Hippocampal formation (tissue), 2 donors: ENCODE measurements at regions not wholly inside any gene's neighbourhood (a gene's known extent, or its start where the extent isn't known, plus 50 kb on each side); places are given as distances from the start of the nearest gene placed in this dataset.

Source experiments
- DNase-seq, 2 donors: peaks; one replicate each; lab custom pipeline; 2025; lab: John Stamatoyannopoulos, UW

DNA sequence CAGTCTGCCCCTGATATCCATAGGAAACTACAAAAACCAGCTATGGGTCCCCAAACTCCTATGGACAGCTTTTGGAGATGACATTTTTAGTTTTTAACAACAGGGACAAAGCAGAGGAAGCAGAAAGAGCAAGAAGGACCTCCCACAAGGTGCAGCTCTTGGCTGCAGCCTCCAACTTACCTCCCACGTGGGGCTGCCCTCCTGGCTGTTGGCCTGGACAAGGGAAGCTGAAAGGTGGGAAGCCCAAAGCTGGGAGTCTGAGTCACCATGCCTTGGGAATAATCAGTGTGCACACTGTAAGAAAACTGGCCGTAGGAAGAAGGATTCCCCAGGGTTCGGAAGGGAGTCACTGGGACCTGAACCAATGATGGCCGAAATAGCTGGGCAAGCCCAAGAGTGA is 51.8 kb upstream of the PAX1 start:
- no peak for DNase-seq

DNA sequence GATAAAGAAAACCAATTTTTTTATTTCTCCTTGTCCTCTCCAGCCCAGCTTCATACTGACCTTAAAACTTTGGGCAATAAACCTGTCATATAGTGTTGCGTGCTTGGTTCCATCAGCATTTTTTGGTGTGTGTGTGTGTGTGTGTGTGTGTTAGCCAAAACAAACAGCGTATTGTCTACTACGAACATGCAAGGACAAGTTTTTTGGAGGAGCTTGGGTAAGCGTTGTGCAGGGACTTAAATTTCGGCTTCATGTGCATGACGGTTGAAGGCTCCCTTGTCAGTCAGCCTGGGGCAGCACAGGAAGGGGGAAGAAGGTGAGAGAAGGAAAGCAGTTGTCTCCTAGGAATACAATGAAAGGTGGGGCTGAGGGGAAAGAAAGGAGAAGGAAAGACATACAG is 62.0 kb upstream of the PAX1 start:
- no peak for DNase-seq

DNA sequence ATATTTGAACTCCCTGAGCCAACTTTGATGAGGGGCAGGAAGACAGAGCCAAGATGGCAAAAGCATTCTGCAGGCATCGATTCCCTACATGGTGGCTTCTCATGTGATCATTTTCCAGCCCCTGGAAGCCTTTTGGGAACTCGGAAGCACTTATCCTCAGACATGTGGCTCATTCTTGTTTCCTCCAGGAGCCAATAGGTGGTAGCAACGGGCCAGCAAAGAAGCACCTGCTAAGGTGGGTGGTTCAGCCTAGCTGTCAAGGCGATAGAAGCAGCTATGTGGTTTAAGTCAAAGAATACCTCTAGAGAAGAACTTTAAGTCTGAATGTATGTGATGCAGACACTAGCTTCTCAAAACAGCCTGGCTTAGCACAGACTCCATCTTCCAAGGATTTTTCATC is 64.9 kb upstream of the PAX1 start:
- DNase-seq: no peak

DNA sequence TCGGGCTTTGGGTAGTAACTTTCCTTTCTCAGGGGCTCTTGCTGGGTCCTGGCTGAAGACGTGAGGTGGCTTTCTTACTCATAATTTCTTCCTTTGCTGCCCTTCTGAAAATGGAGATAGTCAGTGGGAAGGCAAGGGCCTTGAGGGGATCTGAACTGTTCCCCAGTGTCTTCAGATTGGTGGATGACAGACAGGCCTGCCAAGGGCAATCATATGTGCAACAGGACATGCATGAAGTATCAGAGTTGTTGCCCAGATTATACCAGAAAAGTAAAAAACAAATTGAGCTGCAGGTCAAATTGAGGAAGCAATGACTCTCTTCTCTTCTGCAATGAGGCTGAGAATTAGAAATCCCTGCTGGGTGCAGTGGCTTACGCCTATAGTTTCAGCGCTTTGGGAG is 71.6 kb upstream of the PAX1 start:
- no peak for DNase-seq

DNA sequence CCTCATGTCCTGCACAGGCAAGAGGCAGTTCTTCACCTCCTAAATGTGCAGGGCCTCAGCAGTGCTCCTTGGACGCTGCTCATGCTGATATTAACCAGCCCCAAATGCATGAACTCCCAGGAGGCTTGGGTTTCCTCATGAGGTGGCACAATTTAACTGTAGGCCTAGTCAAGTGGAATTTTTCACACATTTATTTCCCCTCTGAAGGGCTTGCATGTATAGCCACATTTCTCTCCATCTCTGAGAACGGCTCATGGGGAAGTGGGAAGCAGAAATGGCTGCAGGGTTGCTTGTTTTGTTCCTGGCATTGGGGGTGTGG is 72.8 kb upstream of the PAX1 start:
- no peak for DNase-seq

DNA sequence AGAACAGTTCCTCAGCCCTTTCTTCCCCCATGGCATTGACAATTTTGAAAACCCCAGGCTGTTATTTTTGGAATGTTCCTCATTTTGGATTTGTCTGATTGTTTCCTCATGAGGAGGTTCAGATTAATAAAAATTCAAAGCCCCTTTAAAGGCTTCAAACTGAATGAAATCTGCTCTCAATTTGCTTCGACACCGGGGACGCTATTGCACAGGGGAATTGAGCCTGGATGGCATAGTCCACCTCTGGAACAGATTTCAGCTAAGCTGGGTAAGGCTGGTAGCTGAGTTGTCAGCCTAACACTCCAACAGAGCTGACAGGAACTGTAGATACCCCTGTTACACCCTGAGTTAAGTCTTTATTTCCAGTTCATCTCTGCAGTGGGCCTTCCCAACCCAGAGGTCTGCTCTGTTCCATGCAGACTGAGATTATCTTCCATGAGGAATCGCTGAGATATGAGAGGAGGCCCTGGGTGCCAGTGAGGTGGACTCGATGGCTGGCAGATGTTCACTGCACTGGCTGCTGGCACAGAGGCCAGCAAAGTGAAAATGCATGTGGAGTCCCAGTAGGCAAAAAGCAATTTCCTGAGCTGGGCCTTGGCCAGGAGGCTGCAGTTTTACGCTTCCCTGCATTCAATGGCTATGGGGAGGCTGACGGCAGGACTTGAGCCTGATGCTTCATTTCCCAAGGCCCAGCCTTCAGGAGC is 73.3 kb upstream of the PAX1 start:
- DNase-seq: no peak

DNA sequence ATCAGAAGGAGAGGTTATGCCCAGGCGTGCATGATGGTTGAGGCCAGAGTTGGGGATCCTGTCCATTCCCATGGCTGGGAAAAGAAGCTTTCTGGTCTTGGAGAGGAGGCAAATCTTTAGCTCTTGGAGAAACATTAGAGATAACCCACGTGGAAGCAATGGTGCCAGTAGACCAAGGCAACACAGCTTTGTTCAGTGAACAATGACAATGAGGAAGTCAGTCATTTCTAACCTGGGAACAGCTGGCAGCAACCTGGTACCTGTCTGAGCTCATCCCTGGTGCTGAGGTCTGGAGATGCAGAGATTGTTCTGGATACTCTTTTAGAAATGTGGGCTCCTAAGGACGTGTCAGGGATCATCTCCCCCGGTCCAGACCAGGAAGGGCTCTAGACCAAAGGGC is 76.7 kb upstream of the PAX1 start:
- no peak for DNase-seq

DNA sequence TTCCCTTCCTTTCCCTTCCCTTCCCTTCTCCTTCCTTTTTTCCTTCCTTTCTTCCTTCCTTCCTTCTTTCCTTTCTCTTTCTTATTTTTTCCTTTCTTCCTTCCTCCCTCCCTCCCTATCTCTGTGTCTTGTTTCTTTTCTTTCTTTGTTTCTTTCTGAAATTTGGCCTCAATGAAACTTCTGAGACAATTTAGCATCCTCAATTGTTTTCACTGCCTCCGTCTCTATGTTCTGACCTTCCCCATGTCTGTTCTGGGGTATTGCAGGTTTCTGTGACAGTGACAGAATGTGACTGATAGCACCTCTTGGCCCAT is 81.7 kb upstream of the PAX1 start:
- DNase-seq: no peak

DNA sequence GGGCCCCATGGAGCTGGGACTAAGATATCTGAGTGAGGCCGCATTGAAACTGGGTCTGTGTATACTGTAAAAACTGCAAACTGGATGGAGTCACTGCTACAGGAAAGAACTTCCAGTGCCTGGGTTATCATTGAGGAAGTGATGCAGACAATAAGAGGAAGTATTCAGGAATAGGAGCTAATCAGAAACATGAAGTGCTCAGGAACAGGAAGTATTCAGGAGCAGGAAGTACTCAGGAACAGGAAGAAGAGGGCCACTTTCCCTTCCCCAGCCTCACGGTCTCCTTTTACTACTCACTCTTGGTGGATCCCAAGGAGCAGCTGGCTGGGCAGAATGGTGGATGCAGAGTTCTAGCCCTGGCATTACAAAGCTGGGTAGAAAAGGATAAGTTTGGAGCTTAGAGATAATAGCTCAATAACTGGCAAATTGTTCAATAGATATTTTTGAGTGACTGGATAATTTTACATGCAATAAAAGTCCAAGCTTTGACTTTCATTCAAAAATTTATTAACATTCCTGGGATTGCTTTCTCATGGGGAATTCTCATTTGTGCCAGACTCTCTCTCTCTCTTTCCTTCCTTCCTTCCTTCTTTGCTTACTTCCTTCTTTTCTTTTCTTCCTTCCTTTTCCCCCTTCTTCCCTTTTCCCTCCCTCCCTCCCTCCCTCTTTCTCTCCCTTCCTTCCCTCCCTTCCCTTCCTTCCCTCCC is 82.2 kb upstream of the PAX1 start:
- no peak for DNase-seq

DNA sequence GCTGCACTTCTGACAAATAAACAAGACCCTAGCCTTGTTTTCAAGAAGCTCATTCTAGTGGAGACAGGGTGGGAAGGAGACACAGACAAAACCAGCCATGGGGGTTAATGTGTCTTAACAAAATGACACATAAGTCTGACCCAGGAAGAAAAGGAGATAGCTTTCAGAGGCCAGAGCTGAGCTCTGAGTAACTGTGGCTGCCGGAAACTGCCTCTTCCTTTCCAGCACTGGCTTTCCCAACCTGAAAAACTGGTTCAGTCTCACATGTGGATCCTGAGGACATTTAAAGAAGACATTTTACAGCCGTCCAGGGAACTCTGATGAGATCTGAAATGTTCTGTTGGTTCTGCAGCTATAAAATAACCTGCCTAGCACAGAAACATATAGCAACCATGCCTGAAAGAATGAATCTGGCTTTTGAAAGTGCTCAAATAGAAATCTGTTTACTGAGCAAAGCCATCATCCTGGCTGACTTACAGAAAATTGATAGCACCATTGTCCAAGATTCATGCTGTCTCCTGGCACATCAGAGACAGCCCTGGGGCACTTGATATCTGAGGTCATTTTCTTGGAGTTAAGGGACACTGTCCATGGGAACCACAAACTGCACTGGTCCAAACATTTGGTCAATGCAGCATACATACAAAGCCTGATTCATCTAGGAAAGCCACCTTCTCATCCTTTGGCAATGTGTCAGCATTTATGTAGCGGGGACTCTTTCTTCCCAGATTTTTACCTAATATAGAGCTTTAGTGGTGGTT is 83.2 kb upstream of the PAX1 start:
- DNase-seq: no peak

DNA sequence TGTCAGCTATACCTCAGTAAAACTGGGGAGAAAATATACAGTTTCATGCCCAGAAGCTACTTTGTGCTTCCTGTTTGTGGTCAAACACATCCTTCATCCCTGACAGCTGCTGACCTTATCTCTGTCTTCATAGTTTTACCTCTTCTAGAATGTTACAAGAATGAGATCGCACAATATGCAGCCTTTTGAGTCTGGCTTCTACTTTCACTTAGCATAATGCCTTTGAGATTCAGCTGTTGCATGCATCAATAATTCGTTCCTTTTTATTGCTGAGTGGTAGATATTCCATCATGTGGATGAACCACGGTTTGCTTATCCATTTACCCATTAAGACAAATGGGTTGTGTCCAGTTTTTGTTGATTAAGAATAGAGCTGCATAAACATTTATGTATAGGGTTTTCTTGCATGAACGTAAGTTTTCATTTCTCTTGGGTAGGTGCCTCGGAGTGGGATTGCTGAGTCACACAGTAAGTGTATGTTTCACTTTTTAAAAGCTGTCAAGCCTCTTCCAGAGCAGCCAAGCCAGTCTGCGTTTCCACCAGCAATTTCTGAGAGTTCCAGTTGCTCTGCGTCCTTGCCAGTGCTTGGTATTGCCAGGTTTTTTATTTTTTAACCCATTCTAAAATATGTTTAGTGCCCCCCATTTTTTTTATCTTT is 86.6 kb upstream of the PAX1 start:
- DNase-seq: no peak

DNA sequence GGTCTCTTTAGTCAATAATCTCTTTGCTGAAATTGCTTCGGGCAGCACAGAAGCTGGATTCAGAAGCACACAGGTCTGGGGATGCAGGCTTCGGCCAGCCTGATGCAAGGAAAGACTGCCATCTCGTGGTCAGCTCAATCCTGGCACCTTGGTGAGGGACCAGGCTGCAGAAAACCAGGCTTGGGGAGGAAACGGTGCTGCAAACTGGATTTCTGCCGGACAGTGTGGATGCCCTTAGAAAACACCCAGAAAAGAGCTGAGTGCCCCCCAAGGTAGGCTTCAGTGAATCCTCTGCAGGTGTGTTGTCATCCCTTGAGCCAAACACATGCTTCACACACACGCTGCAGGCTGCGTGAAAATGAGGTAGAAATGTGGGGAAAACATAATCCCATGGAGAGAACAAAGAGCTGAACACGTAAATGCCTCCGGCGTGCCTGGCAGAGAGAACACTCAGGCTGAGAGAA is 89.8 kb upstream of the PAX1 start:
- peak; percentile 75 to 82 for DNase-seq

DNA sequence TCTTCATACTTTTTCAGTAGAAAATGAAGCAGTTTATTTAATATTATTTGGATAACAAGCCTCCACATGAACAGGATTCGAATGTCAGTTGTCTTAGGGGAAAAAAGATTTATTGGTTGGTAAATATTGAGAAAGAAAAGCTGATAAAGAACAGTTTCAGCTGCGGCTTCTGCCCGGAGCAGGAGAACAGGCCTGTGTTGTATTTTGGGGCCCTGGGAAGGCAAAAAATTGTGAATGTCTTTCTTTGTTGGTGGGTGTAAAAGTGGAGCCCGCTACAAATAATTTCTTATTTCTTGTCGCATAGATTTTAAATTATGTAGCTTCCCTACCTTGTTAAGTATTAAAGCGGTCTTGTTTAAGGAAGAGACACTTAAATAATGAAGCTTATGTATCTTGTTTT is 90.5 kb upstream of the PAX1 start:
- peak in 1 of 2 donors; percentile 9 for DNase-seq

DNA sequence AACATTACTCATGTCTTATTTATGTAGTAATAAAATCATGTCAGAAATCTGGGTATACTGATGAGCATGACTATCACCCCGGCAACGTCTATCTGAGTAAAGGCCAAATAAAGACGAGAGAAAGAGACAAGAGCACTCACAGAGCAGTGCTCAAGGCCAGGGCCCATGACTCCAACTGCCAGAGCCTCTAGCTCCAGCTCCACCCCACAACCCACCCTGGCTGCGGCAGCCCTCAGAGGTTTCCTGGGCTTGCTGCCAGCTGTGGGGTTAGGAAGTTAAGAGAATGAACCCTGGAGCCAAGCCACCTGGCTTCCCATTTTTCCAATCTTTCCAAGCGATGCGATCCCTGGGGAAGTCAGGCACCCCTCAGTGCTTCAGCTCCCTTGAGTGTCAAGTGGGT is 92.0 kb upstream of the PAX1 start:
- no peak for DNase-seq

DNA sequence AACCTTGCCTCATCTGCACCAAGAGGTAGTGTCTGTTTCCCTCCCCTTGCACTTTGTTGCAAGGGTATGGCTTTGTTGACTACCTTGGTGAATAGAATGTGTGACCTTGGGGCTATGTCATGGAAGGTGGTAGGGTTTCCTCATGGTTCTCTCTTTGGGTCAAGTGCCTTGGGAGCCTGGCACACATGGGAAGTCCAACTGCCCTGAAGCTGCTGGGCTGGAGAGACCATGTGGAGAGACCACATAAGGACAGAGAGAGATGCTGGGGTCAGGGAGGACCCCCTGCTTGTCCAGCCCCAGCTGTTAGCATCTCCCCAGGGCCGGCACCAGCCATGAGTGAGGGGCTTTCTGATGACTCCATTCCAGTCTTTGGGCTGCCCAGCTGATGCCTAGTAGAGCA is 95.5 kb upstream of the PAX1 start:
- DNase-seq: no peak

DNA sequence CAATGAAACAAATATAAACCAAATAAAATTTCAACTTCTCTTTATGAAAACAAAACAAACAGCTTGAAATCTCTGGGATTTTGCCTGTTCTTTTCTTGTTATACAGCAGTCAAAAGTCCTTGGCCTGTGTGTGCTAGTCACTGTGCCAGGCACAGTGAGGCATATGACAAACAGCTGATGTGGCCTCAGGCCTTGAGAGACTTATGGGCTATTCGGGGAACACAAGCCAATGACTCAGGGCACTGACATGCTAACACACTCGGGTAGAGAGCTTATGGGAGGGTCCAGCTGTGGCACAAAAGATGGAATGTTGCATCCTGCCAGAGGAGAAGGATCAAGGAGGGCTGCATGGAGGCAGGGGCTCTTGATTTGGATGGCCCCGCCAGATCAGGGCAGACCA is 95.4 kb upstream of the NKX2-2 start:
- DNase-seq: peak; percentile 45 to 53

DNA sequence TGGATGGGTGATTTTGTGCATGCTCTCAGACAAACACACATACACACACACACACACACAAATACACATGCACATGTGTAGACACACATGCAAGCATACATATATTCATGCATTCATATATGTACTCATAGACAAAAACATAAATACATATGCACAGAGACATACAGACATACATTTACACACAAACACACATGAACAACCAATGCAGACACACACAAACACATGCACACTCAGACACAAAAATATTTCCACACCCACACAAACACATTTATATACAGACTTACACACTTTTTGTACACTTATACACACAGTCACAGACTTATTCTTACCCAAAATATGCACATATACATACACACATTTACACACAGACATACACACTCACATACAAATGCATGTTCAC is 94.9 kb upstream of the NKX2-2 start:
- peak in 1 of 2 donors; percentile 52 for DNase-seq

DNA sequence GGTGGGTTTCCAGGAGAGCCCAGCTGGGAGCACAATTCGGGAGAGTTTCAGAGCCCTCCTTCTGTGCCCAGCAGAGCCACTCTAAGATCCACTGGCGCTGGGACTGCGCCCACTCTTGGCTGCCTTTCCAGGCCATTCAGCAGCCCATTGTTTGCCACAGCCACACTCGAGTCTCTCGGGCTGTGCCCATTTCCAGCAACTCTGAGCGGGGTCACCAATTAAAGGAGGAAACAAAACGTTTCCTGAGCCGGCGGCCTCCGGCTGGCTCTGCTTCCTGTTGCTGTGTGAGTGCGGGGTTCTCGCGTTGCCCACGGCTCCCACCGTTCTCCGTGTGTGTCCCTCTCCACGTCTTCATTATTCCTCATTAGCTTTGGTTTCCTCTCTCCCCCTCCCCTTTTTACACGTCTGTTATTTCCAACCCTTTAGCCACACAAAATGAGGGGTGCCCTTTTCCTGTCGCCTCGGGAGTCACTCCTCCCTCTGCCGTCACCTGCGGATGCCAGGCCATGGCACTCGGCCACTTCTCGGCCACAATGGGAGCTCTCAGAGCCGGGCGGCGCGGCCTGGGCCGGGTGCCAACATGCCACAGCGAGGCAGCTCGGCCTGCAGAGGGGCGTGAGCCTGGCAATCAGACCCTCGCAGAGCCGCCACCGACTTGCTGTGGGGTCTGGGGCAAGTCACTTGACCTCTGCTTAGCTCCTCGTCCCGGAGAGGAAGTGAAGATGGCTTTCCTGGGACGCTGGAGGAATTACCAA is 94.3 kb upstream of the NKX2-2 start:
- DNase-seq: peak; percentile 56 to 85

DNA sequence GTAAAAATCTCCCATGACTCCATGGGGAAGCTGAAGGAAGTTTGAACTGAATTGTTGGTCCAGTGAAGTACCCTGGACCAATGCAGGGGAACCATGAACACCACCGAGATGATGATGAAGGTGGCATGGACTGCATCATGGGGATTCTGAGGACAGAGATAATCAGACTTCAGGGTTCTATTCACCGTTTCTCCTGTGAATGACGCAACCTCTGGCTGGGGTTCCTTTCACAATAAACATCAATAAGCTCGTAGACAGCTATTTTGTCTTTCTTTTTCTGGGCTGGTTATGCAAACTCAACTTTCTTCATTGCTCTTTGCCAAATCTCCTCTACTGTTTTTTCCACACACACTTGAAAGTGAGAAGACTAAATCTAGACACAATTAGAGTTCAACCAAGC is 87.9 kb upstream of the NKX2-2 start:
- no peak for DNase-seq

DNA sequence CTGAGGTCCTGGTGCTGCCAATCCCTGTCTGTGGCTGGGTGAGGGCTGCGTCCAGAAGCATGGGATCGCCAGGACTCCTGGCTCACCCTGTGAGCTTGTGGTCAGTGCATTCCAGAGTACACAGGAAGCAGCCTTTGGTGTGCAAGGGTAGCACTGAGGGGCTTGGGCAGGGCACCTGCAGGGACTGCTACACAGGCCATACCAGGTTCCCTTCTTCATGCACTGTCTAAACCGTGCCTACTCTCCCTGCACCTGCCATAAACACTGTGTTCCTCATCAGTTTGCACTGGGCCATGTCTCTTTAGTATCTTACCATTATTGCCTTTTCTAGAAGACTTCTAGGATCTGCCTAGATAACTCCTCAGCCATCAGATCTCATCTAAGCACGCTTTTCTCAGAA is 72.8 kb upstream of the NKX2-2 start:
- no peak for DNase-seq

DNA sequence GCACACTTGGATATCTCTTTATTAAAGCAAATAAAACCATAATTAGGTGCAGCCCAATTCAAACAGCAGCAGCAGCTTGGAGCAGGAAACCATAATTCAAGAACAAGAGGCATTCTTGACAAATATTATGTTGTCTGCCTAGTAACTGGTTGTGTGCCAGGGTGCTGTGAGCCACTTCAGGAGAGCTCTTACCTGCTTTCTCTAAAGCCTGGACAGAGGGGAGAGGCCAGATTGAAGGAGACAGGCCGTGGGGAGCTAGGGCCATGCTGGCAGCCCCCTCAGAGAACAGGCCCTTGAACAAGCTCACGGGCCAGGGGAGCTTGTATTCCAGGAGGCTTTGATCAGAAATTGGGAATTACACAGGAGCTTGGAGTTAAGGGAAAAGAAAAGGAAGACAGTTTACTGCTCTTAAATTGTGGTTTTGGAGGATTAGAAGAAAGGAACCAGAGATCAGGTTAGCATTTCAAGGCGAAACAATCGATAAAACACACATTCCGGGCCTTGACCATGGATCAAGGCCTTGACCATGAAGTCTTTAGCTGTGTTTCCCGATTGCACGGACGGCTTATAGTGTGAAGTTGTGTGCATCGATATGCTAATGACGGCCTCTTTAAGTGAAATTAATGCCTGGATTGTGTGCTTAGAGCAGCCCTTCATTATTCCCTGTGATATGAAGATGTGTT is 69.8 kb upstream of the NKX2-2 start:
- no peak for DNase-seq

DNA sequence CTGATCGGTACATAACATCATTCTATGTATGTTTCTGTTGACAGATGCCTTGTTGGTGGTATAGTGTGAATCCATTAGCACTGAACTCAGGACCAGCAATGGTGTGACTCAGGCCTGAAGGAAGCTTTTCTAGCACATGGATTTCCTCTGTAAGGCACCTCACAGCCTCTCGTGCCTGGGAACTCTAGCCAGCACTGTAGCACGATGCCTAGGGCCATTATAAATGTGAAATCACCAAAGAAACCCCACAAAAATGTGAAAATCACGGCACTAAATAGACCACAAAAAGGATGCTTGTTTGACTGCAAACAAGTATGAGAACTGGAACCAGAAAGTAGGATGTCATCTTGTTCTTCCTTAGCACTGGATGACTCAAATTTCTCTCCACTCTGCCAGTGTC is 63.7 kb upstream of the NKX2-2 start:
- no peak for DNase-seq
